Vagina (tissue), 2 donors: ENCODE measurements at regions not wholly inside any gene's neighbourhood (a gene's known extent, or its start where the extent isn't known, plus 50 kb on each side); places are given as distances from the start of the nearest gene placed in this dataset.
"Not testable (repeated sequence)": the region's sequence is repeated elsewhere in the genome, so short reads cannot be mapped to it uniquely, and the experiment has no call there.

Experiments used
- CTCF ChIP-seq, 3 experiments: fragments of 450-650 bp in 2 of 3; fragments of 200-600 bp in 1 of 3; sonication (generic) in 1 of 3; IDR thresholded peaks; one replicate each; pipeline ENCODE4 v1.5.1; 2017 to 2019; ENCODE audit warnings: antibody characterized with exemption in 3 of 3, mild to moderate bottlenecking in 2 of 3, moderate library complexity in 2 of 3
- POLR2A ChIP-seq, 2 donors: fragments of 450-650 bp; IDR thresholded peaks; one replicate each; pipeline ENCODE4 v1.6.1; 2017; ENCODE audit warnings: antibody characterized with exemption in 2 of 2, mild to moderate bottlenecking in 2 of 2, moderate library complexity in 2 of 2

- not testable (repeated sequence) for TF ChIP-seq CTCF, POLR2A (IDR thresholded peaks at IDR 0.05)
Measured at GRCh38 chr1:149321732-149322016, 153.2 kb upstream of the NBPF19 start.
